DOHH2 (cell line): ENCODE measurements at regions not wholly inside any gene's neighbourhood (a gene's known extent, or its start where the extent isn't known, plus 50 kb on each side); places are given as distances from the start of the nearest gene placed in this dataset.

Source experiments
- H3F3A ChIP-seq: fragments of 200-600 bp; sonication (generic), shearing (Covaris generic); 2 replicates; pipeline ENCODE4 v1.6.0; 2016; ENCODE audit warnings: antibody characterized with exemption, mild to moderate bottlenecking; ENCODE audit not compliant: control insufficient read depth, insufficient read depth
- H3K27ac ChIP-seq: fragments of 200-600 bp; sonication (generic); 2 replicates; pipeline ENCODE4 v1.5.1; 2014; ENCODE audit warnings: low read depth, mild to moderate bottlenecking, low read length, moderate library complexity
- H3K27me3 ChIP-seq: fragments of 200-600 bp; sonication (generic); 2 replicates; pipeline ENCODE4 v1.6.1; 2014; ENCODE audit warnings: mild to moderate bottlenecking, low read length, mixed read lengths; ENCODE audit not compliant: control insufficient read depth
- H3K36me3 ChIP-seq: fragments of 200-600 bp; sonication (generic); 2 replicates; pipeline ENCODE4 v1.6.1; 2014; ENCODE audit warnings: mild to moderate bottlenecking, low read length, moderate library complexity, mixed read lengths; ENCODE audit not compliant: control insufficient read depth
- H3K4me1 ChIP-seq: fragments of 200-600 bp; sonication (generic); 2 replicates; pipeline ENCODE4 v1.6.1; 2014; ENCODE audit warnings: mild to moderate bottlenecking, low read length, mixed read lengths; ENCODE audit not compliant: control insufficient read depth
- H3K4me2 ChIP-seq: fragments of 200-600 bp; sonication (generic); 2 replicates; pipeline ENCODE4 v1.6.0; 2014; ENCODE audit warnings: mild to moderate bottlenecking, low read length, moderate library complexity
- H3K4me3 ChIP-seq: fragments of 200-600 bp; sonication (generic); 2 replicates; pipeline ENCODE4 v1.5.1; 2014; ENCODE audit warnings: mild to moderate bottlenecking, low read length, mixed read lengths
- H3K79me2 ChIP-seq: fragments of 200-600 bp; sonication (generic); 2 replicates; pipeline ENCODE4 v1.6.1; 2014; ENCODE audit warnings: mild to moderate bottlenecking, low read length, mixed read lengths; ENCODE audit not compliant: control insufficient read depth
- H3K9me2 ChIP-seq: fragments of 200-600 bp; sonication (generic); replicated peaks from 2 replicates; pipeline ENCODE4 v1.6.1; 2014; ENCODE audit warnings: mild to moderate bottlenecking, low read length, mixed read lengths; ENCODE audit not compliant: control insufficient read depth
- H3K9me3 ChIP-seq: fragments of 200-600 bp; sonication (generic); 2 replicates; pipeline ENCODE4 v1.6.1; 2014; ENCODE audit warnings: antibody characterized with exemption, low read length, mixed read lengths; ENCODE audit not compliant: control insufficient read depth, insufficient read depth
- H4K20me1 ChIP-seq: fragments of 200-600 bp; sonication (generic); 2 replicates; pipeline ENCODE4 v1.6.0; 2014; ENCODE audit warnings: low read depth, mild to moderate bottlenecking, antibody characterized with exemption, low read length, moderate library complexity; ENCODE audit not compliant: control insufficient read depth, insufficient read depth
- EZH2phosphoT487 ChIP-seq: fragments of 200-600 bp; sonication (generic); IDR thresholded peaks from 2 replicates; pipeline ENCODE4 v1.6.1; 2017; ENCODE audit warnings: borderline replicate concordance, mild to moderate bottlenecking, antibody characterized with exemption, low read length, moderate library complexity, mixed read lengths
- TF ChIP-seq, protein P1 (sequence below): fragments of 200-600 bp; sonication (generic); IDR thresholded peaks from one replicate; pipeline ENCODE4 v1.5.1; 2014; ENCODE audit warnings: antibody characterized with exemption, mild to moderate bottlenecking, low read depth, low read length; ENCODE audit not compliant: poor library complexity, severe bottlenecking

- Histone ChIP-seq H3K79me2 (no peaks in the 10 kb centered on the region), H3K27me3 (no peaks in the 10 kb centered on the region), H3F3A (no peaks in the 10 kb centered on the region), H3K36me3 (no peaks in the 10 kb centered on the region), H3K9me2 (no peaks in the 10 kb centered on the region; the same call in 1 of the 2 replicates), H3K4me2 (no peak overlapping the region), H3K9me3 (no peaks in the 10 kb centered on the region), H3K27ac (no peak overlapping the region), H3K4me3 (no peak overlapping the region), H4K20me1 (no peaks in the 10 kb centered on the region), H3K4me1 (no peaks in the 10 kb centered on the region)
- no peak for TF ChIP-seq EZH2phosphoT487
- TF ChIP-seq, protein P1, sequence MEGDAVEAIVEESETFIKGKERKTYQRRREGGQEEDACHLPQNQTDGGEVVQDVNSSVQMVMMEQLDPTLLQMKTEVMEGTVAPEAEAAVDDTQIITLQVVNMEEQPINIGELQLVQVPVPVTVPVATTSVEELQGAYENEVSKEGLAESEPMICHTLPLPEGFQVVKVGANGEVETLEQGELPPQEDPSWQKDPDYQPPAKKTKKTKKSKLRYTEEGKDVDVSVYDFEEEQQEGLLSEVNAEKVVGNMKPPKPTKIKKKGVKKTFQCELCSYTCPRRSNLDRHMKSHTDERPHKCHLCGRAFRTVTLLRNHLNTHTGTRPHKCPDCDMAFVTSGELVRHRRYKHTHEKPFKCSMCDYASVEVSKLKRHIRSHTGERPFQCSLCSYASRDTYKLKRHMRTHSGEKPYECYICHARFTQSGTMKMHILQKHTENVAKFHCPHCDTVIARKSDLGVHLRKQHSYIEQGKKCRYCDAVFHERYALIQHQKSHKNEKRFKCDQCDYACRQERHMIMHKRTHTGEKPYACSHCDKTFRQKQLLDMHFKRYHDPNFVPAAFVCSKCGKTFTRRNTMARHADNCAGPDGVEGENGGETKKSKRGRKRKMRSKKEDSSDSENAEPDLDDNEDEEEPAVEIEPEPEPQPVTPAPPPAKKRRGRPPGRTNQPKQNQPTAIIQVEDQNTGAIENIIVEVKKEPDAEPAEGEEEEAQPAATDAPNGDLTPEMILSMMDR, result no peak
Measured at GRCh38 chr1:81313289-81313688, 487.4 kb upstream of the ADGRL2 start.

DNA sequence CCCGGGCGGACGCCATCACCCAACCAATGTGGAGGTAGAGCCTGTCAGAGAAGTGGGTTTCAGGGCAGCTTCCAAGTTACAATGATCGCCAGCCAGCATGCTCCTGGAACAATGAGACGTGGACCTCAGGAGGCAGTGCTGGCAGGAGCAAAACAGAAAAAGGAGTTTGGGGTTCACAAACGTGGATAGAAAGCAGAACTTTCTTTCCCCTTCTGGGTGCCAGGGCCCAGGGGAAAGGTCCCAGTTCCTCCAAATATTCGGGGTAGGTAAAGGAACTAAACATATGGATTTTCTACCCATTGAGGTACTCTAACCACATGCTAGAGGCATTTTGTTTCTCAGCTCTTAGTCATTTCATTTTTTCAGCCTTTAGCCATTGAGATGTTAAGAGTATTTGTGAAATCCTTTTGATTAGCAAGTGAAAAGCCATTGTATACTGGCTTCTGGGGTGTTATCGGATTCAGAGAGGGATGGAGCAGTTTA lies 488.4 kb upstream of the ADGRL2 start:
- Histone ChIP-seq H3K27me3 (no peaks in the 10 kb centered on the region), H3K27ac (no peak overlapping the region), H3K9me3 (no peaks in the 10 kb centered on the region), H3K4me2 (no peak overlapping the region), H4K20me1 (no peaks in the 10 kb centered on the region), H3K9me2 (no peaks in the 10 kb centered on the region; the same call in 1 of the 2 replicates), H3F3A (no peaks in the 10 kb centered on the region), H3K4me3 (no peak overlapping the region), H3K4me1 (no peaks in the 10 kb centered on the region), H3K79me2 (no peaks in the 10 kb centered on the region), H3K36me3 (no peaks in the 10 kb centered on the region)
- TF ChIP-seq EZH2phosphoT487, result no peak
- TF ChIP-seq, protein P1, result no peak

DNA sequence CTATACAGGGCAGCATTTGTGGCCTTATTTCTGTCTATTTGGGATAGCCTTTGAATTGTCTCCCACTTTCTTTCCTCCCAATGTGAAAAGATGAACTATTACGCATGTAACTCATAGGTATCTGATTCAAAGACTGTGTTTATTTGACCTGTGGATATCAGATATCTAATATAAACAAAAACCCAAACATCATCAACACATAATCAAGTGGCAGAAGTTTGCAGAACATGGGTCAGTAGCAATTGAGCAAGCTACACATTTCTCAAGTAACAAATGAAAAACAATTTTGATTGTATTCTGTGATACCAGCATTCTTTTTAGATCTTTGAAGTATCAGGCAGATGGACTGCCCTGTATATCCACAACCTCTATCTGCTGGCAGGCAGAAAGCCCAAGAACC lies 490.5 kb upstream of the ADGRL2 start:
- Histone ChIP-seq H3F3A (no peaks in the 10 kb centered on the region), H3K4me1 (no peaks in the 10 kb centered on the region), H3K4me2 (no peak overlapping the region)

More for the DNA sequence above, 490.5 kb upstream of the ADGRL2 start:
- H3K27me3 ChIP-seq, result no peaks in the 10 kb centered on the region
- H3K27ac ChIP-seq, result no peak overlapping the region
- no peaks in the 10 kb centered on the region for H4K20me1 ChIP-seq
- no peaks in the 10 kb centered on the region for H3K36me3 ChIP-seq
- H3K9me2 ChIP-seq, result no peaks in the 10 kb centered on the region; the same call in 1 of the 2 replicates
- H3K9me3 ChIP-seq, result no peaks in the 10 kb centered on the region
- no peak overlapping the region for H3K4me3 ChIP-seq
- TF ChIP-seq EZH2phosphoT487, result no peak
- TF ChIP-seq, protein P1, result no peak
- H3K79me2 ChIP-seq, result no peaks in the 10 kb centered on the region
